ENCODE measurements at regions not wholly inside any gene's neighbourhood (a gene's known extent, or its start where the extent isn't known, plus 50 kb on each side); places are given as distances from the start of the nearest gene placed in this dataset.

DNA sequence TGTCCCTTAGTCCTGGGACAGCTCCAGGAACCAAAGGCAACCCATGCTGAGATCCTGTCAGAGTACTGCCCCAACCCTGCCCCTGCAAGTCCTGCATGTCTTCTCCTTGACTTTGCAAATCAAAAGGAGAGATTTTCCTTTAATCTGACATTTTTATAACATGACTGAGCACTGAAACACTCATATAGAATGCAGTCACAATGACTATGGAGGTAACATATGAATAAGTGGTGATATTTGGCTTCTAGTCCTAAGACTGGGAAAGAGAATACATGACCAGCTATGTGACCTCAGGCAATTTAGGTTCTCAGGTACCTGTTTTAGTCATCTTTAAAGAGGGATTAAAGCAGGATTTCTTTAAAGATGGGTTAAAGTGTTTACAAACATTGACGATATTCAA is 941.6 kb upstream of the CDH8 start:
- Histone ChIP-seq H3F3A (ENCODE audit: insufficient read depth, low read length, poor library complexity, severe bottlenecking) (no peaks in the 10 kb centered on the region), H3K9ac (ENCODE audit: low read length) (no peak overlapping the region), H3K27ac (ENCODE audit: low read length) (no peak overlapping the region), H3K4me2 (ENCODE audit: low read length) (no peak overlapping the region), H3K4me3 (ENCODE audit: low read length) (no peak overlapping the region), H3K9me3 (ENCODE audit: low read length) (no peaks in the 10 kb centered on the region), H4K20me1 (ENCODE audit: insufficient read depth) (no peaks in the 10 kb centered on the region), H2AFZ (ENCODE audit: low read depth, low read length) (no peak overlapping the region), H3K27me3 (ENCODE audit: insufficient read depth, low read depth, low read length) (no peaks in the 10 kb centered on the region), H3K36me3 (ENCODE audit: insufficient read depth, low read length) (no peaks in the 10 kb centered on the region), H3K79me2 (replicated peaks; ENCODE audit: insufficient read depth, low read length) (no peaks in the 10 kb centered on the region), H3K9me2 (ENCODE audit: insufficient read depth, low read length) (no peaks in the 10 kb centered on the region)
- no peak for TF ChIP-seq TAF1 (IDR thresholded peaks at IDR 0.05; ENCODE audit: low read depth)
- TF ChIP-seq SMC3 (conservative IDR thresholded peaks at IDR 0.05; ENCODE audit: poor library complexity), result no peak
- TF ChIP-seq EZH2 (IDR thresholded peaks at IDR 0.05; ENCODE audit: borderline replicate concordance, insufficient read depth, low read length, poor library complexity, severe bottlenecking), result no peak
- TF ChIP-seq, protein P1, sequence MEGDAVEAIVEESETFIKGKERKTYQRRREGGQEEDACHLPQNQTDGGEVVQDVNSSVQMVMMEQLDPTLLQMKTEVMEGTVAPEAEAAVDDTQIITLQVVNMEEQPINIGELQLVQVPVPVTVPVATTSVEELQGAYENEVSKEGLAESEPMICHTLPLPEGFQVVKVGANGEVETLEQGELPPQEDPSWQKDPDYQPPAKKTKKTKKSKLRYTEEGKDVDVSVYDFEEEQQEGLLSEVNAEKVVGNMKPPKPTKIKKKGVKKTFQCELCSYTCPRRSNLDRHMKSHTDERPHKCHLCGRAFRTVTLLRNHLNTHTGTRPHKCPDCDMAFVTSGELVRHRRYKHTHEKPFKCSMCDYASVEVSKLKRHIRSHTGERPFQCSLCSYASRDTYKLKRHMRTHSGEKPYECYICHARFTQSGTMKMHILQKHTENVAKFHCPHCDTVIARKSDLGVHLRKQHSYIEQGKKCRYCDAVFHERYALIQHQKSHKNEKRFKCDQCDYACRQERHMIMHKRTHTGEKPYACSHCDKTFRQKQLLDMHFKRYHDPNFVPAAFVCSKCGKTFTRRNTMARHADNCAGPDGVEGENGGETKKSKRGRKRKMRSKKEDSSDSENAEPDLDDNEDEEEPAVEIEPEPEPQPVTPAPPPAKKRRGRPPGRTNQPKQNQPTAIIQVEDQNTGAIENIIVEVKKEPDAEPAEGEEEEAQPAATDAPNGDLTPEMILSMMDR (IDR thresholded peaks at IDR 0.05; ENCODE audit: poor library complexity, severe bottlenecking), result no peak
- TF ChIP-seq, protein P2, sequence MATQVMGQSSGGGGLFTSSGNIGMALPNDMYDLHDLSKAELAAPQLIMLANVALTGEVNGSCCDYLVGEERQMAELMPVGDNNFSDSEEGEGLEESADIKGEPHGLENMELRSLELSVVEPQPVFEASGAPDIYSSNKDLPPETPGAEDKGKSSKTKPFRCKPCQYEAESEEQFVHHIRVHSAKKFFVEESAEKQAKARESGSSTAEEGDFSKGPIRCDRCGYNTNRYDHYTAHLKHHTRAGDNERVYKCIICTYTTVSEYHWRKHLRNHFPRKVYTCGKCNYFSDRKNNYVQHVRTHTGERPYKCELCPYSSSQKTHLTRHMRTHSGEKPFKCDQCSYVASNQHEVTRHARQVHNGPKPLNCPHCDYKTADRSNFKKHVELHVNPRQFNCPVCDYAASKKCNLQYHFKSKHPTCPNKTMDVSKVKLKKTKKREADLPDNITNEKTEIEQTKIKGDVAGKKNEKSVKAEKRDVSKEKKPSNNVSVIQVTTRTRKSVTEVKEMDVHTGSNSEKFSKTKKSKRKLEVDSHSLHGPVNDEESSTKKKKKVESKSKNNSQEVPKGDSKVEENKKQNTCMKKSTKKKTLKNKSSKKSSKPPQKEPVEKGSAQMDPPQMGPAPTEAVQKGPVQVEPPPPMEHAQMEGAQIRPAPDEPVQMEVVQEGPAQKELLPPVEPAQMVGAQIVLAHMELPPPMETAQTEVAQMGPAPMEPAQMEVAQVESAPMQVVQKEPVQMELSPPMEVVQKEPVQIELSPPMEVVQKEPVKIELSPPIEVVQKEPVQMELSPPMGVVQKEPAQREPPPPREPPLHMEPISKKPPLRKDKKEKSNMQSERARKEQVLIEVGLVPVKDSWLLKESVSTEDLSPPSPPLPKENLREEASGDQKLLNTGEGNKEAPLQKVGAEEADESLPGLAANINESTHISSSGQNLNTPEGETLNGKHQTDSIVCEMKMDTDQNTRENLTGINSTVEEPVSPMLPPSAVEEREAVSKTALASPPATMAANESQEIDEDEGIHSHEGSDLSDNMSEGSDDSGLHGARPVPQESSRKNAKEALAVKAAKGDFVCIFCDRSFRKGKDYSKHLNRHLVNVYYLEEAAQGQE (IDR thresholded peaks at IDR 0.05; ENCODE audit: borderline replicate concordance), result no peak
- TF ChIP-seq EP300 (conservative IDR thresholded peaks at IDR 0.05; ENCODE audit: poor library complexity, severe bottlenecking), result no peak
- no peak for TF ChIP-seq RAD21 (conservative IDR thresholded peaks at IDR 0.05)
- no peak for TF ChIP-seq MXI1 (conservative IDR thresholded peaks at IDR 0.05; ENCODE audit: poor library complexity, severe bottlenecking)
- no peak for TF ChIP-seq POLR2AphosphoS5 (IDR thresholded peaks at IDR 0.05)

DNA sequence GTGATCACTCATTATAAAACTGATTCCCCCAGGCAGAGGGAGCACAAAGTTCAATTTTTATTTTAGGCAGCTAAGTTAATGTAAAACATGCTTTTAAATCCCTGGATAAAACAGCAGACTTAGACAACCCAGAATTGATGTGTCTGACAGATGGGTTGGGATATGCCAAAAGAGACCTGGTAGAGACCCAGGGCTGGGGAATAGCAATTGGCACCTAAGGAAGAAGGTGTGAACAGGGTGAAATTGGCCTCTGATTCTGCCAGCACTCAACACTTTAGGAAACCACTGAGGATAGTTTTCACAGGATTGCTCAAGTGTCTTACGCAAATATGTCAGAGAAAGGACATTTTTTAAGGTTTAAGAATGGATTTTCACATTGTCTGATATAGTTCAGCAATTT is 938.2 kb upstream of the CDH8 start:
- H3K79me2 ChIP-seq (replicated peaks; ENCODE audit: insufficient read depth, low read length), result no peaks in the 10 kb centered on the region
- TF ChIP-seq RAD21 (conservative IDR thresholded peaks at IDR 0.05) (no peak), TAF1 (IDR thresholded peaks at IDR 0.05; ENCODE audit: low read depth) (no peak), EZH2 (IDR thresholded peaks at IDR 0.05; ENCODE audit: borderline replicate concordance, insufficient read depth, low read length, poor library complexity, severe bottlenecking) (no peak), EP300 (conservative IDR thresholded peaks at IDR 0.05; ENCODE audit: poor library complexity, severe bottlenecking) (no peak), POLR2AphosphoS5 (IDR thresholded peaks at IDR 0.05) (no peak), MXI1 (conservative IDR thresholded peaks at IDR 0.05; ENCODE audit: poor library complexity, severe bottlenecking) (no peak), SMC3 (conservative IDR thresholded peaks at IDR 0.05; ENCODE audit: poor library complexity) (no peak)
- TF ChIP-seq, protein P2 (IDR thresholded peaks at IDR 0.05; ENCODE audit: borderline replicate concordance), result no peak
- TF ChIP-seq, protein P1 (IDR thresholded peaks at IDR 0.05; ENCODE audit: poor library complexity, severe bottlenecking), result no peak
- H3F3A ChIP-seq (ENCODE audit: insufficient read depth, low read length, poor library complexity, severe bottlenecking), result no peaks in the 10 kb centered on the region
- H3K9me2 ChIP-seq (ENCODE audit: insufficient read depth, low read length), result no peaks in the 10 kb centered on the region
- no peak overlapping the region for H2AFZ ChIP-seq (ENCODE audit: low read depth, low read length)
- H3K4me3 ChIP-seq (ENCODE audit: low read length), result no peak overlapping the region
- H3K27me3 ChIP-seq (ENCODE audit: insufficient read depth, low read depth, low read length), result no peaks in the 10 kb centered on the region
- H3K36me3 ChIP-seq (ENCODE audit: insufficient read depth, low read length), result no peaks in the 10 kb centered on the region
- no peak overlapping the region for H3K27ac ChIP-seq (ENCODE audit: low read length)
- H3K9me3 ChIP-seq (ENCODE audit: low read length), result no peaks in the 10 kb centered on the region
- H4K20me1 ChIP-seq (ENCODE audit: insufficient read depth), result no peaks in the 10 kb centered on the region
- no peak overlapping the region for H3K9ac ChIP-seq (ENCODE audit: low read length)
- no peak overlapping the region for H3K4me2 ChIP-seq (ENCODE audit: low read length)
